Skeletal muscle tissue (tissue), 4 donors: ENCODE measurements at regions not wholly inside any gene's neighbourhood (a gene's known extent, or its start where the extent isn't known, plus 50 kb on each side); places are given as distances from the start of the nearest gene placed in this dataset. TPM values are rescaled to one million over a fixed set of nuclear protein-coding genes. Genes with fewer than 3 reads are reported as not detected.

ENCODE experiments used
- H3K27ac ChIP-seq: one replicate; pipeline ENCODE4 v1.7.0; 2013; ENCODE audit warnings: mild to moderate bottlenecking, low read depth, low read length, inconsistent platforms
- H3K27me3 ChIP-seq, 3 donors: one replicate each; pipeline ENCODE4 v1.7.0; 2013; ENCODE audit warnings: low read length in 3 of 3; ENCODE audit not compliant: control insufficient read depth in 3 of 3, insufficient read depth in 3 of 3
- H3K36me3 ChIP-seq, 3 donors: one replicate each; pipeline ENCODE4 v1.7.0; 2013; ENCODE audit warnings: low read length in 3 of 3; ENCODE audit not compliant: control insufficient read depth in 3 of 3, insufficient read depth in 3 of 3
- H3K4me1 ChIP-seq, 3 donors: one replicate each; pipeline ENCODE4 v1.7.0; 2013; ENCODE audit warnings: low read length in 3 of 3, mild to moderate bottlenecking in 3 of 3; ENCODE audit not compliant: control insufficient read depth in 3 of 3, insufficient read depth in 3 of 3
- H3K4me3 ChIP-seq, 3 donors: one replicate each; pipeline ENCODE4 v1.7.0; 2013; ENCODE audit warnings: low read length in 3 of 3
- H3K9ac ChIP-seq, 3 donors: one replicate each; pipeline ENCODE4 v1.7.0; 2013; ENCODE audit warnings: low read length in 3 of 3, mild to moderate bottlenecking in 3 of 3, moderate library complexity in 2 of 3, low read depth in 1 of 3
- H3K9me3 ChIP-seq, 3 donors: one replicate each; pipeline ENCODE4 v1.7.0; 2013; ENCODE audit warnings: low read length in 3 of 3; ENCODE audit not compliant: control insufficient read depth in 3 of 3
- small RNA-seq: library from RNA; depleted of rRNA; stranded (forward); fragments of <200 nt; gene quantifications from one replicate; pipeline ENCODE3, GENCODE V24; 2014
- donor health status: Osteomylitis.

- Histone ChIP-seq H3K36me3 (peaks cover 23 to 62% (median 54%) of the 10 kb centered on the region in 3 donors), H3K9ac (peak overlapping the region; percentile 68 to 83 (median 76)), H3K4me3 (peak overlapping the region; percentile 7 to 29 (median 15)), H3K4me1 (peaks cover 59 to 88% (median 85%) of the 10 kb centered on the region in 3 donors), H3K9me3 (no peaks in the 10 kb centered on the region), H3K27me3 (no peaks in the 10 kb centered on the region), H3K27ac (peak overlapping the region; percentile 95)
Measured at GRCh38 chr12:124370384-124370783, 75.5 kb downstream of the RFLNA start.

- Histone ChIP-seq H3K36me3 (peaks cover 18 to 57% (median 56%) of the 10 kb centered on the region in 3 donors), H3K4me1 (peaks cover 64 to 88% (median 85%) of the 10 kb centered on the region in 3 donors), H3K27ac (peak overlapping the region; percentile 95), H3K9ac (peak overlapping the region; percentile 68 to 83 (median 76)), H3K4me3 (peak overlapping the region; percentile 11 to 29 (median 15)), H3K27me3 (no peaks in the 10 kb centered on the region), H3K9me3 (no peaks in the 10 kb centered on the region)
Measured at GRCh38 chr12:124369827-124370378, 75.0 kb downstream of the RFLNA start.

- no peak overlapping the region for H3K4me3 ChIP-seq
- no peaks in the 10 kb centered on the region for H3K9me3 ChIP-seq
- peak overlapping the region; percentile 65 to 83 (median 76) for H3K9ac ChIP-seq
- peaks cover 11 to 53% (median 50%) of the 10 kb centered on the region in 3 donors for H3K36me3 ChIP-seq
- peaks cover 71 to 88% (median 85%) of the 10 kb centered on the region in 3 donors for H3K4me1 ChIP-seq
- H3K27me3 ChIP-seq, result no peaks in the 10 kb centered on the region
- H3K27ac ChIP-seq, result peak overlapping the region; percentile 95
Measured at GRCh38 chr12:124369055-124369826, 74.3 kb downstream of the RFLNA start.

- Histone ChIP-seq H3K9ac (peak overlapping the region; percentile 65 to 83 (median 76)), H3K27me3 (no peaks in the 10 kb centered on the region), H3K4me3 (peak overlapping the region in 1 of 3 donors; percentile 52), H3K27ac (peak overlapping the region; percentile 95), H3K9me3 (no peaks in the 10 kb centered on the region), H3K36me3 (peaks cover 10 to 51% (median 45%) of the 10 kb centered on the region in 3 donors), H3K4me1 (peaks cover 76 to 91% (median 90%) of the 10 kb centered on the region in 3 donors)
Measured at GRCh38 chr12:124368421-124369032, 73.6 kb downstream of the RFLNA start.

GRCh38 chr12:124365726-124366430 lies 71.0 kb downstream of the RFLNA start:
- Histone ChIP-seq H3K4me3 (no peak overlapping the region), H3K36me3 (peaks cover 10 to 52% (median 46%) of the 10 kb centered on the region in 3 donors), H3K9me3 (no peaks in the 10 kb centered on the region), H3K4me1 (peaks cover 74 to 96% (median 95%) of the 10 kb centered on the region in 3 donors), H3K27me3 (no peaks in the 10 kb centered on the region), H3K9ac (peak overlapping the region in 2 of 3 donors; percentile 15 to 73), H3K27ac (no peak overlapping the region)

Small RNA genes lying in the stretch of these regions (small RNA-seq; reads per million reads assigned to genes)
- not detected for gene AC073916.1
